ENCODE measurements at regions not wholly inside any gene's neighbourhood (a gene's known extent, or its start where the extent isn't known, plus 50 kb on each side); places are given as distances from the start of the nearest gene placed in this dataset.
A peak's percentile ranks its signal among the peaks of the same experiment; 100 is the strongest.
"Not testable (repeated sequence)": the region's sequence is repeated elsewhere in the genome, so short reads cannot be mapped to it uniquely, and the experiment has no call there.

- no peak for DNase-seq
Measured at GRCh38 chr9:31335529-31336234, 1048.8 kb upstream of the ACO1 start.

GRCh38 chr9:31336386-31336785 lies 1048.1 kb upstream of the ACO1 start:
- peak; percentile 52 for DNase-seq

GRCh38 chr9:31336841-31337240 lies 1047.6 kb upstream of the ACO1 start:
- peak; percentile 71 for DNase-seq

GRCh38 chr9:31347082-31347617 lies 1037.3 kb upstream of the ACO1 start:
- no peak for DNase-seq

- DNase-seq: no peak
Measured at GRCh38 chr9:31355159-31355882, 1029.1 kb upstream of the ACO1 start.

GRCh38 chr9:31355965-31356364 lies 1028.5 kb upstream of the ACO1 start:
- peak; percentile 27 for DNase-seq

GRCh38 chr9:31359071-31359470 lies 1025.4 kb upstream of the ACO1 start:
- DNase-seq: no peak

GRCh38 chr9:31364171-31364570 lies 1020.3 kb upstream of the ACO1 start:
- no peak for DNase-seq

- DNase-seq: no peak
Measured at GRCh38 chr9:31372799-31373587, 1011.5 kb upstream of the ACO1 start.

GRCh38 chr9:31377358-31377757 lies 1007.1 kb upstream of the ACO1 start:
- DNase-seq: no peak

GRCh38 chr9:31388660-31389059 lies 995.8 kb upstream of the ACO1 start:
- no peak for DNase-seq

- DNase-seq: no peak
Measured at GRCh38 chr9:31389075-31389474, 995.4 kb upstream of the ACO1 start.

- DNase-seq: peak; percentile 80
Measured at GRCh38 chr9:31390403-31391025, 993.9 kb upstream of the ACO1 start.

- DNase-seq: no peak
Measured at GRCh38 chr9:31393240-31393639, 991.2 kb upstream of the ACO1 start.

GRCh38 chr9:31394015-31394473 lies 990.4 kb upstream of the ACO1 start:
- peak; percentile 91 for DNase-seq

GRCh38 chr9:31412081-31412480 lies 972.4 kb upstream of the ACO1 start:
- DNase-seq: no peak

- no peak for DNase-seq
Measured at GRCh38 chr9:31415164-31415563, 969.3 kb upstream of the ACO1 start.

- no peak for DNase-seq
Measured at GRCh38 chr9:31418419-31418818, 966.0 kb upstream of the ACO1 start.

- not testable (repeated sequence) for DNase-seq
Measured at GRCh38 chr9:31443630-31444457, 940.6 kb upstream of the ACO1 start.

- no peak for DNase-seq
Measured at GRCh38 chr9:31445357-31445756, 939.1 kb upstream of the ACO1 start.

GRCh38 chr9:31445960-31446359 lies 938.5 kb upstream of the ACO1 start:
- no peak for DNase-seq

- no peak for DNase-seq
Measured at GRCh38 chr9:31467075-31467474, 917.4 kb upstream of the ACO1 start.

All from NCI-H446 treated with DMSO at 0.1 percent for 48 hours (cell line).